ENCODE measurements at regions not wholly inside any gene's neighbourhood (a gene's known extent, or its start where the extent isn't known, plus 50 kb on each side); places are given as distances from the start of the nearest gene placed in this dataset.

DNA sequence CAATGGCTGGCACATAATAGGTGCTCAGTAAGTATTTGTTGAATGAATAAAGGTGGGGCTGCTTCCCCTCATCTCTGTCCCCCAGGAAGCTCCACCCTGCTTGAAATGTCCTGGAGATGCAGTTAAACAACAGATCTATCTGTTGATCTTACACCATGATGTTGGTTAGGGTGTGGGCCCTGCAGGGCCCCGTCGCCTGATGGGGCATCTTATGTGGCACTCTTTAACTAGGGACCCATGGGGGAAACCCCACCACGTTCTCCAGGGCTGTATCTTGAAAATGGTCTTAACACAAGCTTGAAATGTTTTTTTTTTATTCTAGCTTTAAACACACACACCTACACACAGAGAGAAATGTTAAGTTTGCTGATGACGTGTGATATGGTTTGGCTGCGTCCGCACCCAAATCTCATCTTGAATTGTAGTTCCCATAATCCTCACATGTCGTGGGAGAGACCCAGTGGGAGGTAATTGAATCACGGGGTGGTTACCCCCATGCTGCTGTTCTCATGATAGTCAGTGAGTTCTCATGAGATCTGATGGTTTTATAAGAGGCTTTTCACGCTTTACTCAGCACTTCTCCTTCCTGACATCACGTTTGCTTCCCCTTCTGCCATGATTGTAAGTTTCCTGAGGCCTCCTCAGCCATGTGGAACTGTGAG is 741.7 kb downstream of the VRK1 start:
- TF ChIP-seq YY1 (IDR thresholded peaks at IDR 0.05; ENCODE audit: insufficient read depth, insufficient read length) (no peak), ZNF274 (IDR thresholded peaks at IDR 0.05; ENCODE audit: low read depth, low read length) (no peak), SUZ12 (IDR thresholded peaks at IDR 0.05; ENCODE audit: extremely low read depth, insufficient read depth, insufficient read length) (no peak)
